NCI-H1092 (cell line): ENCODE measurements at regions not wholly inside any gene's neighbourhood (a gene's known extent, or its start where the extent isn't known, plus 50 kb on each side); places are given as distances from the start of the nearest gene placed in this dataset.
"Not testable (repeated sequence)": the region's sequence is repeated elsewhere in the genome, so short reads cannot be mapped to it uniquely, and the experiment has no call there.

ENCODE experiments used
- DNase-seq: peaks from one replicate; lab custom pipeline; 2025; lab: John Stamatoyannopoulos, UW

GRCh38 chr4:52373650-52374049 lies 285.5 kb downstream of the USP46 start:
- DNase-seq, result no peak

- no peak for DNase-seq
Measured at GRCh38 chr4:52374877-52375276, 284.2 kb downstream of the USP46 start.

- peak; percentile 57 for DNase-seq
Measured at GRCh38 chr4:52376132-52376704, 282.9 kb downstream of the USP46 start.

GRCh38 chr4:52377563-52377962 lies 281.5 kb downstream of the USP46 start:
- no peak for DNase-seq

- no peak for DNase-seq
Measured at GRCh38 chr4:52407545-52407944, 251.6 kb downstream of the USP46 start.

- DNase-seq, result no peak
Measured at GRCh38 chr4:52408032-52408431, 251.1 kb downstream of the USP46 start.

- no peak for DNase-seq
Measured at GRCh38 chr4:52408471-52408870, 250.6 kb downstream of the USP46 start.

- DNase-seq, result not testable (repeated sequence)
Measured at GRCh38 chr4:52409766-52410165, 249.3 kb downstream of the USP46 start.

GRCh38 chr4:52410971-52411370 lies 248.1 kb downstream of the USP46 start:
- no peak for DNase-seq

GRCh38 chr4:52420330-52420729 lies 238.8 kb downstream of the USP46 start:
- no peak for DNase-seq

GRCh38 chr4:52421811-52422213 lies 237.3 kb downstream of the USP46 start:
- DNase-seq, result no peak

- DNase-seq, result no peak
Measured at GRCh38 chr4:52423967-52424366, 235.1 kb downstream of the USP46 start.

- peak; percentile 56 for DNase-seq
Measured at GRCh38 chr4:52425751-52426326, 233.3 kb downstream of the USP46 start.

- DNase-seq, result no peak
Measured at GRCh38 chr4:52431410-52431809, 227.7 kb downstream of the USP46 start.

GRCh38 chr4:52431869-52432268 lies 227.2 kb downstream of the USP46 start:
- no peak for DNase-seq

- not testable (repeated sequence) for DNase-seq
Measured at GRCh38 chr4:52442524-52442923, 216.6 kb downstream of the USP46 start.

GRCh38 chr4:52472444-52472843 lies 186.7 kb downstream of the USP46 start:
- no peak for DNase-seq

GRCh38 chr4:52477191-52477780 lies 181.8 kb downstream of the USP46 start:
- DNase-seq, result no peak

- no peak for DNase-seq
Measured at GRCh38 chr4:52483186-52483890, 175.8 kb downstream of the USP46 start.

GRCh38 chr4:52507774-52508173 lies 151.3 kb downstream of the USP46 start:
- DNase-seq, result no peak

- no peak for DNase-seq
Measured at GRCh38 chr4:52510939-52511565, 148.0 kb downstream of the USP46 start.

- DNase-seq, result no peak
Measured at GRCh38 chr4:52511825-52512224, 147.3 kb downstream of the USP46 start.

GRCh38 chr4:52512291-52512690 lies 146.8 kb downstream of the USP46 start:
- no peak for DNase-seq
